ACC112 (cell line): ENCODE measurements at regions not wholly inside any gene's neighbourhood (a gene's known extent, or its start where the extent isn't known, plus 50 kb on each side); places are given as distances from the start of the nearest gene placed in this dataset.
"Not testable (repeated sequence)": the region's sequence is repeated elsewhere in the genome, so short reads cannot be mapped to it uniquely, and the experiment has no call there.

Source experiments
- H2AFZ ChIP-seq: fragments of 200-600 bp; sonication (generic); one replicate; pipeline ENCODE4 v1.6.0; 2017; ENCODE audit warnings: antibody characterized with exemption, low read length; ENCODE audit not compliant: unreplicated experiment
- H3K27ac ChIP-seq: fragments of 200-600 bp; sonication (generic); 2 replicates; pipeline ENCODE4 v1.5.1; 2014; ENCODE audit warnings: low read depth, mild to moderate bottlenecking, antibody characterized with exemption, low read length, moderate library complexity
- H3K27me3 ChIP-seq: fragments of 200-600 bp; sonication (generic); 2 replicates; pipeline ENCODE4 v1.6.1; 2014; ENCODE audit warnings: mild to moderate bottlenecking, antibody characterized with exemption, low read length, moderate library complexity, mixed read lengths; ENCODE audit not compliant: insufficient read depth
- H3K36me3 ChIP-seq: fragments of 200-600 bp; sonication (generic); 2 replicates; pipeline ENCODE4 v1.6.1; 2016; ENCODE audit warnings: mild to moderate bottlenecking, antibody characterized with exemption, low read length, moderate library complexity, mixed read lengths; ENCODE audit not compliant: insufficient read depth
- H3K4me1 ChIP-seq: fragments of 200-600 bp; sonication (generic); one replicate; pipeline ENCODE4 v1.6.1; 2016; ENCODE audit warnings: low read length, mixed read lengths; ENCODE audit not compliant: insufficient read depth, unreplicated experiment, control insufficient read depth
- H3K4me3 ChIP-seq: fragments of 200-600 bp; sonication (generic); 2 replicates; pipeline ENCODE4 v1.5.1; 2014; ENCODE audit warnings: mild to moderate bottlenecking, low read depth, low read length
- H3K79me2 ChIP-seq: fragments of 200-600 bp; sonication (generic); one replicate; pipeline ENCODE4 v1.6.0; 2016; ENCODE audit warnings: low read length; ENCODE audit not compliant: control insufficient read depth, unreplicated experiment, insufficient read depth

- Histone ChIP-seq H3K79me2 (no peaks in the 10 kb centered on the region), H3K27ac (no peak overlapping the region), H3K4me1 (no peaks in the 10 kb centered on the region), H3K4me3 (no peak overlapping the region), H3K36me3 (no peaks in the 10 kb centered on the region), H2AFZ (no peak overlapping the region), H3K27me3 (peaks cover 14% of the 10 kb centered on the region)
Measured at GRCh38 chr6:109894181-109894580, 83.9 kb upstream of the GPR6 start.

GRCh38 chr6:109896341-109896740, 81.8 kb upstream of the GPR6 start:
- Histone ChIP-seq H2AFZ (no peak overlapping the region), H3K36me3 (no peaks in the 10 kb centered on the region)

GRCh38 chr6:109897025-109897424, 81.1 kb upstream of the GPR6 start:
- H3K36me3 ChIP-seq: no peaks in the 10 kb centered on the region
- peaks cover 26% of the 10 kb centered on the region for H3K27me3 ChIP-seq
- no peak overlapping the region for H2AFZ ChIP-seq
- H3K4me3 ChIP-seq: no peak overlapping the region
- no peaks in the 10 kb centered on the region for H3K4me1 ChIP-seq
- no peak overlapping the region for H3K27ac ChIP-seq
- H3K79me2 ChIP-seq: no peaks in the 10 kb centered on the region

More at GRCh38 chr6:109896341-109896740, 81.8 kb upstream of the GPR6 start:
- Histone ChIP-seq H3K79me2 (no peaks in the 10 kb centered on the region), H3K4me1 (no peaks in the 10 kb centered on the region), H3K27ac (no peak overlapping the region), H3K27me3 (peaks cover 22% of the 10 kb centered on the region), H3K4me3 (no peak overlapping the region)

GRCh38 chr6:109897561-109898080, 80.5 kb upstream of the GPR6 start:
- H3K4me1 ChIP-seq: no peaks in the 10 kb centered on the region
- H3K27ac ChIP-seq: no peak overlapping the region
- H3K27me3 ChIP-seq: peaks cover 27% of the 10 kb centered on the region
- no peak overlapping the region for H2AFZ ChIP-seq
- H3K36me3 ChIP-seq: no peaks in the 10 kb centered on the region
- H3K4me3 ChIP-seq: no peak overlapping the region
- no peaks in the 10 kb centered on the region for H3K79me2 ChIP-seq

- no peaks in the 10 kb centered on the region for H3K4me1 ChIP-seq
- H3K27me3 ChIP-seq: peaks cover 57% of the 10 kb centered on the region
Measured at GRCh38 chr6:109901976-109902375, 76.1 kb upstream of the GPR6 start.

GRCh38 chr6:109902870-109903269, 75.2 kb upstream of the GPR6 start:
- Histone ChIP-seq H2AFZ (no peak overlapping the region), H3K79me2 (no peaks in the 10 kb centered on the region), H3K27ac (no peak overlapping the region), H3K27me3 (peaks cover 63% of the 10 kb centered on the region), H3K4me1 (no peaks in the 10 kb centered on the region), H3K36me3 (no peaks in the 10 kb centered on the region), H3K4me3 (no peak overlapping the region)

More at GRCh38 chr6:109901976-109902375, 76.1 kb upstream of the GPR6 start:
- H2AFZ ChIP-seq: no peak overlapping the region
- H3K4me3 ChIP-seq: no peak overlapping the region
- H3K27ac ChIP-seq: no peak overlapping the region
- no peaks in the 10 kb centered on the region for H3K79me2 ChIP-seq
- no peaks in the 10 kb centered on the region for H3K36me3 ChIP-seq

GRCh38 chr6:109910571-109910970, 67.5 kb upstream of the GPR6 start:
- Histone ChIP-seq H3K36me3 (no peaks in the 10 kb centered on the region), H3K27me3 (peaks cover 60% of the 10 kb centered on the region), H3K79me2 (no peaks in the 10 kb centered on the region), H3K27ac (no peak overlapping the region), H3K4me1 (no peaks in the 10 kb centered on the region), H3K4me3 (no peak overlapping the region), H2AFZ (no peak overlapping the region)

- H3K4me1 ChIP-seq: no peaks in the 10 kb centered on the region
- no peaks in the 10 kb centered on the region for H3K79me2 ChIP-seq
- H2AFZ ChIP-seq: no peak overlapping the region
- H3K4me3 ChIP-seq: no peak overlapping the region
- peaks cover 50% of the 10 kb centered on the region for H3K27me3 ChIP-seq
- H3K36me3 ChIP-seq: no peaks in the 10 kb centered on the region
- H3K27ac ChIP-seq: no peak overlapping the region
Measured at GRCh38 chr6:109912118-109912517, 66.0 kb upstream of the GPR6 start.

- Histone ChIP-seq H3K4me1 (no peaks in the 10 kb centered on the region), H3K79me2 (no peaks in the 10 kb centered on the region), H3K36me3 (no peaks in the 10 kb centered on the region)
Measured at GRCh38 chr6:109912952-109913351, 65.2 kb upstream of the GPR6 start.

GRCh38 chr6:109915748-109916147, 62.4 kb upstream of the GPR6 start:
- not testable (repeated sequence) for H3K27ac ChIP-seq, H3K4me1 ChIP-seq, H2AFZ ChIP-seq, H3K79me2 ChIP-seq, H3K4me3 ChIP-seq, H3K36me3 ChIP-seq
- H3K27me3 ChIP-seq: peaks cover 18% of the 10 kb centered on the region

More at GRCh38 chr6:109912952-109913351, 65.2 kb upstream of the GPR6 start:
- Histone ChIP-seq H3K4me3 (no peak overlapping the region), H3K27ac (no peak overlapping the region), H3K27me3 (peaks cover 45% of the 10 kb centered on the region), H2AFZ (no peak overlapping the region)

GRCh38 chr6:109916759-109917158, 61.4 kb upstream of the GPR6 start:
- H3K36me3 ChIP-seq: no peaks in the 10 kb centered on the region
- peaks cover 13% of the 10 kb centered on the region for H3K27me3 ChIP-seq
- H3K4me3 ChIP-seq: no peak overlapping the region
- no peaks in the 10 kb centered on the region for H3K79me2 ChIP-seq
- no peaks in the 10 kb centered on the region for H3K4me1 ChIP-seq
- no peak overlapping the region for H3K27ac ChIP-seq
- H2AFZ ChIP-seq: no peak overlapping the region
